ENCODE measurements at regions not wholly inside any gene's neighbourhood (a gene's known extent, or its start where the extent isn't known, plus 50 kb on each side); places are given as distances from the start of the nearest gene placed in this dataset.

GRCh38 chr2:220987839-220988238 lies 584.3 kb downstream of the EPHA4 start:
- H3K27ac ChIP-seq (ENCODE audit: low read length): no peak overlapping the region

GRCh38 chr2:220991972-220992371 lies 580.1 kb downstream of the EPHA4 start:
- H3K27me3 ChIP-seq (ENCODE audit: insufficient read depth, low read length): no peaks in the 10 kb centered on the region
- no peaks in the 10 kb centered on the region for H3K36me3 ChIP-seq (ENCODE audit: insufficient read depth, low read depth, low read length)
- no peaks in the 10 kb centered on the region for H3K4me1 ChIP-seq (ENCODE audit: insufficient read depth, low read length)
- H3K4me3 ChIP-seq (ENCODE audit: low read length): no peak overlapping the region
- no peak overlapping the region for H3K9ac ChIP-seq (ENCODE audit: low read depth, low read length)
- no peak overlapping the region for H3K27ac ChIP-seq (ENCODE audit: low read length)
- no peaks in the 10 kb centered on the region for H3K9me3 ChIP-seq (ENCODE audit: insufficient read depth, low read depth, low read length)

More at GRCh38 chr2:220987839-220988238, 584.3 kb downstream of the EPHA4 start:
- Histone ChIP-seq H3K27me3 (ENCODE audit: insufficient read depth, low read length) (no peaks in the 10 kb centered on the region), H3K4me3 (ENCODE audit: low read length) (no peak overlapping the region), H3K9me3 (ENCODE audit: insufficient read depth, low read depth, low read length) (no peaks in the 10 kb centered on the region), H3K4me1 (ENCODE audit: insufficient read depth, low read length) (peaks cover 7% of the 10 kb centered on the region), H3K9ac (ENCODE audit: low read depth, low read length) (no peak overlapping the region), H3K36me3 (ENCODE audit: insufficient read depth, low read depth, low read length) (no peaks in the 10 kb centered on the region)

- no peaks in the 10 kb centered on the region for H3K4me1 ChIP-seq (ENCODE audit: insufficient read depth, low read length)
- no peaks in the 10 kb centered on the region for H3K36me3 ChIP-seq (ENCODE audit: insufficient read depth, low read depth, low read length)
- no peaks in the 10 kb centered on the region for H3K27me3 ChIP-seq (ENCODE audit: insufficient read depth, low read length)
- no peak overlapping the region for H3K9ac ChIP-seq (ENCODE audit: low read depth, low read length)
- H3K27ac ChIP-seq (ENCODE audit: low read length): no peak overlapping the region
- no peak overlapping the region for H3K4me3 ChIP-seq (ENCODE audit: low read length)
- H3K9me3 ChIP-seq (ENCODE audit: insufficient read depth, low read depth, low read length): no peaks in the 10 kb centered on the region
Measured at GRCh38 chr2:220994846-220995245, 577.3 kb downstream of the EPHA4 start.

GRCh38 chr2:220995581-220995980 lies 576.5 kb downstream of the EPHA4 start:
- Histone ChIP-seq H3K27ac (ENCODE audit: low read length) (no peak overlapping the region), H3K36me3 (ENCODE audit: insufficient read depth, low read depth, low read length) (no peaks in the 10 kb centered on the region), H3K27me3 (ENCODE audit: insufficient read depth, low read length) (no peaks in the 10 kb centered on the region), H3K4me3 (ENCODE audit: low read length) (no peak overlapping the region), H3K4me1 (ENCODE audit: insufficient read depth, low read length) (no peaks in the 10 kb centered on the region), H3K9me3 (ENCODE audit: insufficient read depth, low read depth, low read length) (no peaks in the 10 kb centered on the region), H3K9ac (ENCODE audit: low read depth, low read length) (no peak overlapping the region)

- no peak overlapping the region for H3K4me3 ChIP-seq (ENCODE audit: low read length)
- no peaks in the 10 kb centered on the region for H3K27me3 ChIP-seq (ENCODE audit: insufficient read depth, low read length)
- no peaks in the 10 kb centered on the region for H3K36me3 ChIP-seq (ENCODE audit: insufficient read depth, low read depth, low read length)
- no peak overlapping the region for H3K9ac ChIP-seq (ENCODE audit: low read depth, low read length)
- no peaks in the 10 kb centered on the region for H3K4me1 ChIP-seq (ENCODE audit: insufficient read depth, low read length)
- H3K9me3 ChIP-seq (ENCODE audit: insufficient read depth, low read depth, low read length): no peaks in the 10 kb centered on the region
- no peak overlapping the region for H3K27ac ChIP-seq (ENCODE audit: low read length)
Measured at GRCh38 chr2:220998156-220998555, 573.9 kb downstream of the EPHA4 start.

- H3K9ac ChIP-seq (ENCODE audit: low read depth, low read length): no peak overlapping the region
- no peak overlapping the region for H3K27ac ChIP-seq (ENCODE audit: low read length)
- no peak overlapping the region for H3K4me3 ChIP-seq (ENCODE audit: low read length)
Measured at GRCh38 chr2:220999356-220999755, 572.7 kb downstream of the EPHA4 start.

GRCh38 chr2:221001381-221001801 lies 570.7 kb downstream of the EPHA4 start:
- Histone ChIP-seq H3K36me3 (ENCODE audit: insufficient read depth, low read depth, low read length) (no peaks in the 10 kb centered on the region), H3K27ac (ENCODE audit: low read length) (no peak overlapping the region), H3K4me3 (ENCODE audit: low read length) (no peak overlapping the region), H3K27me3 (ENCODE audit: insufficient read depth, low read length) (no peaks in the 10 kb centered on the region), H3K9me3 (ENCODE audit: insufficient read depth, low read depth, low read length) (no peaks in the 10 kb centered on the region), H3K4me1 (ENCODE audit: insufficient read depth, low read length) (no peaks in the 10 kb centered on the region), H3K9ac (ENCODE audit: low read depth, low read length) (no peak overlapping the region)

More at GRCh38 chr2:220999356-220999755, 572.7 kb downstream of the EPHA4 start:
- no peaks in the 10 kb centered on the region for H3K9me3 ChIP-seq (ENCODE audit: insufficient read depth, low read depth, low read length)
- no peaks in the 10 kb centered on the region for H3K36me3 ChIP-seq (ENCODE audit: insufficient read depth, low read depth, low read length)
- no peaks in the 10 kb centered on the region for H3K27me3 ChIP-seq (ENCODE audit: insufficient read depth, low read length)
- H3K4me1 ChIP-seq (ENCODE audit: insufficient read depth, low read length): no peaks in the 10 kb centered on the region

GRCh38 chr2:221002101-221002685 lies 569.9 kb downstream of the EPHA4 start:
- H3K4me3 ChIP-seq (ENCODE audit: low read length): no peak overlapping the region
- H3K27ac ChIP-seq (ENCODE audit: low read length): no peak overlapping the region
- H3K4me1 ChIP-seq (ENCODE audit: insufficient read depth, low read length): no peaks in the 10 kb centered on the region
- H3K9ac ChIP-seq (ENCODE audit: low read depth, low read length): no peak overlapping the region
- no peaks in the 10 kb centered on the region for H3K36me3 ChIP-seq (ENCODE audit: insufficient read depth, low read depth, low read length)
- no peaks in the 10 kb centered on the region for H3K27me3 ChIP-seq (ENCODE audit: insufficient read depth, low read length)
- no peaks in the 10 kb centered on the region for H3K9me3 ChIP-seq (ENCODE audit: insufficient read depth, low read depth, low read length)

GRCh38 chr2:221005338-221005737 lies 566.8 kb downstream of the EPHA4 start:
- no peaks in the 10 kb centered on the region for H3K9me3 ChIP-seq (ENCODE audit: insufficient read depth, low read depth, low read length)
- no peaks in the 10 kb centered on the region for H3K4me1 ChIP-seq (ENCODE audit: insufficient read depth, low read length)
- no peak overlapping the region for H3K9ac ChIP-seq (ENCODE audit: low read depth, low read length)
- H3K4me3 ChIP-seq (ENCODE audit: low read length): no peak overlapping the region
- no peaks in the 10 kb centered on the region for H3K27me3 ChIP-seq (ENCODE audit: insufficient read depth, low read length)
- H3K36me3 ChIP-seq (ENCODE audit: insufficient read depth, low read depth, low read length): no peaks in the 10 kb centered on the region
- H3K27ac ChIP-seq (ENCODE audit: low read length): no peak overlapping the region

- Histone ChIP-seq H3K9me3 (ENCODE audit: insufficient read depth, low read depth, low read length) (no peaks in the 10 kb centered on the region), H3K9ac (ENCODE audit: low read depth, low read length) (no peak overlapping the region), H3K27ac (ENCODE audit: low read length) (no peak overlapping the region), H3K36me3 (ENCODE audit: insufficient read depth, low read depth, low read length) (no peaks in the 10 kb centered on the region), H3K27me3 (ENCODE audit: insufficient read depth, low read length) (no peaks in the 10 kb centered on the region), H3K4me1 (ENCODE audit: insufficient read depth, low read length) (no peaks in the 10 kb centered on the region), H3K4me3 (ENCODE audit: low read length) (no peak overlapping the region)
Measured at GRCh38 chr2:221006084-221006483, 566.0 kb downstream of the EPHA4 start.

- Histone ChIP-seq H3K36me3 (ENCODE audit: insufficient read depth, low read depth, low read length) (no peaks in the 10 kb centered on the region), H3K4me3 (ENCODE audit: low read length) (no peak overlapping the region)
Measured at GRCh38 chr2:221016551-221016950, 555.6 kb downstream of the EPHA4 start.

GRCh38 chr2:221018262-221018661 lies 553.8 kb downstream of the EPHA4 start:
- H3K27me3 ChIP-seq (ENCODE audit: insufficient read depth, low read length): no peaks in the 10 kb centered on the region
- no peaks in the 10 kb centered on the region for H3K9me3 ChIP-seq (ENCODE audit: insufficient read depth, low read depth, low read length)
- H3K36me3 ChIP-seq (ENCODE audit: insufficient read depth, low read depth, low read length): no peaks in the 10 kb centered on the region
- H3K9ac ChIP-seq (ENCODE audit: low read depth, low read length): no peak overlapping the region
- H3K4me1 ChIP-seq (ENCODE audit: insufficient read depth, low read length): no peaks in the 10 kb centered on the region; the same call in 1 of the 2 replicates
- no peak overlapping the region for H3K27ac ChIP-seq (ENCODE audit: low read length)
- H3K4me3 ChIP-seq (ENCODE audit: low read length): no peak overlapping the region

More at GRCh38 chr2:221016551-221016950, 555.6 kb downstream of the EPHA4 start:
- Histone ChIP-seq H3K27ac (ENCODE audit: low read length) (no peak overlapping the region), H3K27me3 (ENCODE audit: insufficient read depth, low read length) (no peaks in the 10 kb centered on the region), H3K4me1 (ENCODE audit: insufficient read depth, low read length) (no peaks in the 10 kb centered on the region; the same call in 1 of the 2 replicates), H3K9me3 (ENCODE audit: insufficient read depth, low read depth, low read length) (no peaks in the 10 kb centered on the region), H3K9ac (ENCODE audit: low read depth, low read length) (no peak overlapping the region)
